Liver (tissue), 8 donors: ENCODE measurements at regions not wholly inside any gene's neighbourhood (a gene's known extent, or its start where the extent isn't known, plus 50 kb on each side); places are given as distances from the start of the nearest gene placed in this dataset.

Source experiments
- DNase-seq: peaks from one replicate; pipeline ENCODE4 v3.0.0-alpha.2; 2017; ENCODE audit warnings: low spot score
- H3K27ac ChIP-seq, 2 donors: one replicate each; pipeline ENCODE4 v1.7.0; 2013; ENCODE audit warnings: inconsistent platforms in 2 of 2, low read length in 2 of 2, control low read depth in 1 of 2, low read depth in 1 of 2, mild to moderate bottlenecking in 1 of 2
- H3K27me3 ChIP-seq, 4 donors: one replicate each; pipeline versions ENCODE4 v1.6.1 to v1.7.0; 2013; ENCODE audit warnings: low read length in 3 of 4, inconsistent platforms in 1 of 4, mild to moderate bottlenecking in 1 of 4, moderate library complexity in 1 of 4; ENCODE audit not compliant: control insufficient read depth in 4 of 4, insufficient read depth in 4 of 4
- H3K36me3 ChIP-seq, 4 donors: one replicate each; pipeline versions ENCODE4 v1.6.1 to v1.7.0; 2013; ENCODE audit warnings: low read length in 3 of 4, mild to moderate bottlenecking in 3 of 4, low read depth in 1 of 4, moderate library complexity in 1 of 4; ENCODE audit not compliant: control insufficient read depth in 4 of 4, insufficient read depth in 3 of 4
- H3K4me1 ChIP-seq, 4 donors: one replicate each; pipeline versions ENCODE4 v1.6.1 to v1.7.0; 2013; ENCODE audit warnings: low read length in 3 of 4, mild to moderate bottlenecking in 3 of 4, moderate library complexity in 1 of 4; ENCODE audit not compliant: control insufficient read depth in 4 of 4, insufficient read depth in 4 of 4
- H3K4me3 ChIP-seq, 3 donors: one replicate each; pipeline versions ENCODE4 v1.6.1 to v1.7.0; 2013; ENCODE audit warnings: low read length in 3 of 3, control low read depth in 1 of 3, low read depth in 1 of 3, mild to moderate bottlenecking in 1 of 3
- H3K9ac ChIP-seq, 2 donors: one replicate each; pipeline ENCODE4 v1.7.0; 2013; ENCODE audit warnings: low read length in 2 of 2, mild to moderate bottlenecking in 2 of 2, moderate library complexity in 2 of 2, control low read depth in 1 of 2, low read depth in 1 of 2
- H3K9me3 ChIP-seq, 4 donors: one replicate each; pipeline versions ENCODE4 v1.6.1 to v1.7.0; 2013; ENCODE audit warnings: low read length in 3 of 4; ENCODE audit not compliant: control insufficient read depth in 4 of 4
- ATF3 ChIP-seq: IDR thresholded peaks from 2 replicates; pipeline ENCODE4 v1.6.1; 2016; ENCODE audit warnings: antibody characterized with exemption
- CTCF ChIP-seq: fragments of 150-350 bp; IDR thresholded peaks from 2 replicates; pipeline ENCODE4 v1.5.1; 2017; ENCODE audit warnings: improper control_type of control experiment, low read depth, low read length; ENCODE audit not compliant: missing input control
- EGR1 ChIP-seq, 2 donors: IDR thresholded peaks; 2 replicates each; pipeline ENCODE4 v1.6.1; 2016 to 2018; ENCODE audit warnings: antibody characterized with exemption in 2 of 2, low read depth in 2 of 2
- FOXA1 ChIP-seq: IDR thresholded peaks from 2 replicates; pipeline ENCODE4 v1.6.1; 2016; ENCODE audit warnings: antibody characterized with exemption
- GABPA ChIP-seq, 2 donors: IDR thresholded peaks in 1 of 2; conservative IDR thresholded peaks in 1 of 2; 2 replicates each; pipeline ENCODE4 v1.6.1; 2016; ENCODE audit warnings: antibody characterized with exemption in 2 of 2, mild to moderate bottlenecking in 1 of 2, moderate library complexity in 1 of 2
- HNF4A ChIP-seq, 2 donors: conservative IDR thresholded peaks; 2 replicates each; pipeline ENCODE4 v1.6.1; 2016; ENCODE audit warnings: antibody characterized with exemption in 2 of 2, mild to moderate bottlenecking in 2 of 2
- HNF4G ChIP-seq: IDR thresholded peaks from 2 replicates; pipeline ENCODE4 v1.6.1; 2016; ENCODE audit warnings: antibody characterized with exemption
- JUND ChIP-seq, 2 donors: IDR thresholded peaks; 2 replicates each; pipeline ENCODE4 v1.6.1; 2016; ENCODE audit warnings: antibody characterized with exemption in 2 of 2
- MAX ChIP-seq: IDR thresholded peaks from 2 replicates; pipeline ENCODE4 v1.6.1; 2016; ENCODE audit warnings: antibody characterized with exemption
- NR2F2 ChIP-seq: IDR thresholded peaks from 2 replicates; pipeline ENCODE4 v1.6.1; 2016; ENCODE audit warnings: antibody characterized with exemption
- RAD21 ChIP-seq, 2 donors: IDR thresholded peaks; 2 replicates each; pipeline ENCODE4 v1.6.1; 2016; ENCODE audit warnings: antibody characterized with exemption in 2 of 2, mild to moderate bottlenecking in 2 of 2
- REST ChIP-seq: IDR thresholded peaks from 2 replicates; pipeline ENCODE4 v1.6.1; 2016; ENCODE audit warnings: antibody characterized with exemption, mild to moderate bottlenecking
- RXRA ChIP-seq, 2 donors: IDR thresholded peaks; 2 replicates each; pipeline ENCODE4 v1.6.1; 2017 to 2018; ENCODE audit warnings: antibody characterized with exemption in 2 of 2, mild to moderate bottlenecking in 1 of 2
- SP1 ChIP-seq: IDR thresholded peaks from 2 replicates; pipeline ENCODE4 v1.6.1; 2018; ENCODE audit warnings: antibody characterized with exemption, mild to moderate bottlenecking
- TAF1 ChIP-seq: conservative IDR thresholded peaks from 2 replicates; pipeline ENCODE4 v1.6.1; 2016; ENCODE audit warnings: antibody characterized with exemption, mild to moderate bottlenecking
- YY1 ChIP-seq: IDR thresholded peaks from 2 replicates; pipeline ENCODE4 v1.6.1; 2016; ENCODE audit warnings: antibody characterized with exemption, mild to moderate bottlenecking
- ZBTB33 ChIP-seq: IDR thresholded peaks from 2 replicates; pipeline ENCODE4 v1.6.1; 2016; ENCODE audit warnings: antibody characterized with exemption
- WGBS: extraction: QIAGEN DNeasy Blood & Tissue Kit; methylation state at CpG from one replicate; pipeline ENCODE4 v1.1.7; 2013; 5-methylcytosine and 5-hydroxymethylcytosine counted together
- donor health status: healthy.
- donor health status: healthy.
- donor health status: healthy.
- donor health status: healthy.
- donor health status: healthy.

GRCh38 chr4:141810712-141811375 lies 174.5 kb downstream of the IL15 start:
- TF ChIP-seq RXRA (IDR thresholded peaks at IDR 0.05) (no peak), NR2F2 (no peak), EGR1 (IDR thresholded peaks at IDR 0.05; ENCODE audit: low read depth in 2 of 2) (no peak), SP1 (no peak), GABPA (IDR thresholded peaks at IDR 0.05 in 1 of 2, conservative IDR thresholded peaks at IDR 0.05 in 1 of 2) (no peak), TAF1 (no peak), CTCF (no peak), JUND (IDR thresholded peaks at IDR 0.05) (no peak), HNF4A (conservative IDR thresholded peaks at IDR 0.05) (no peak), FOXA1 (no peak), YY1 (no peak), ATF3 (no peak), ZBTB33 (no peak), REST (no peak), RAD21 (IDR thresholded peaks at IDR 0.05) (no peak), MAX (no peak), HNF4G (no peak)
- Histone ChIP-seq H3K9ac (no peak overlapping the region), H3K9me3 (no peaks in the 10 kb centered on the region), H3K4me1 (no peaks in the 10 kb centered on the region), H3K36me3 (no peaks in the 10 kb centered on the region), H3K4me3 (no peak overlapping the region), H3K27ac (no peak overlapping the region), H3K27me3 (no peaks in the 10 kb centered on the region)
- DNase-seq = no peak
- 89% methylated on average over 6 of the region's 6 CpGs for WGBS
